MV-4-11 (cell line): ENCODE measurements at regions not wholly inside any gene's neighbourhood (a gene's known extent, or its start where the extent isn't known, plus 50 kb on each side); places are given as distances from the start of the nearest gene placed in this dataset.
A peak's percentile ranks its signal among the peaks of the same experiment; 100 is the strongest.

Experiments
- DNase-seq: peaks from one replicate; lab custom pipeline; 2025; lab: John Stamatoyannopoulos, UW

GRCh38 chr3:16809482-16809881 is 75.3 kb upstream of the PLCL2 start:
- no peak for DNase-seq

GRCh38 chr3:16809993-16810392 is 74.8 kb upstream of the PLCL2 start:
- DNase-seq: no peak

GRCh38 chr3:16810593-16811367 is 74.0 kb upstream of the PLCL2 start:
- no peak for DNase-seq

GRCh38 chr3:16811950-16812349 is 72.8 kb upstream of the PLCL2 start:
- no peak for DNase-seq

GRCh38 chr3:16813336-16813735 is 71.4 kb upstream of the PLCL2 start:
- no peak for DNase-seq

GRCh38 chr3:16816048-16816780 is 68.5 kb upstream of the PLCL2 start:
- no peak for DNase-seq

- DNase-seq: no peak
These were observed 67.6 kb upstream of the PLCL2 start for GRCh38 chr3:16817197-16817596.

GRCh38 chr3:16818194-16818593 is 66.6 kb upstream of the PLCL2 start:
- DNase-seq: no peak

GRCh38 chr3:16818945-16819344 is 65.8 kb upstream of the PLCL2 start:
- no peak for DNase-seq

- no peak for DNase-seq
These were observed 64.3 kb upstream of the PLCL2 start for GRCh38 chr3:16820485-16820884.

GRCh38 chr3:16821053-16821452 is 63.7 kb upstream of the PLCL2 start:
- DNase-seq: no peak

GRCh38 chr3:16824081-16824696 is 60.6 kb upstream of the PLCL2 start:
- DNase-seq: no peak

- DNase-seq: no peak
These were observed 59.0 kb upstream of the PLCL2 start for GRCh38 chr3:16825617-16826204.

- peak; percentile 50 for DNase-seq
These were observed 55.9 kb upstream of the PLCL2 start for GRCh38 chr3:16828815-16829214.

- DNase-seq: no peak
These were observed 52.9 kb upstream of the PLCL2 start for GRCh38 chr3:16831846-16832245.

- DNase-seq: no peak
These were observed 50.5 kb upstream of the PLCL2 start for GRCh38 chr3:16834214-16834613.

GRCh38 chr3:16834753-16835152 is 50.0 kb upstream of the PLCL2 start:
- DNase-seq: no peak
